Trophoblast cell (in vitro differentiated cells and primary cell): ENCODE measurements at regions not wholly inside any gene's neighbourhood (a gene's known extent, or its start where the extent isn't known, plus 50 kb on each side); places are given as distances from the start of the nearest gene placed in this dataset.

Experiments used
- DNase-seq, 2 donors: peaks; one replicate each; pipeline ENCODE4 v3.0.0-alpha.2; 2016
- H2AFZ ChIP-seq: 2 replicates; pipeline ENCODE4 v1.6.1; 2013; ENCODE audit warnings: low read length, moderate library complexity, mild to moderate bottlenecking; ENCODE audit not compliant: insufficient read depth, poor library complexity
- H2AK5ac ChIP-seq: 2 replicates; pipeline ENCODE4 v1.6.1; 2013; ENCODE audit warnings: mild to moderate bottlenecking, low read length
- H2BK120ac ChIP-seq: 2 replicates; pipeline ENCODE4 v1.6.1; 2013; ENCODE audit warnings: low read length, mild to moderate bottlenecking, moderate library complexity; ENCODE audit not compliant: insufficient read depth, poor library complexity
- H2BK12ac ChIP-seq: 2 replicates; pipeline ENCODE4 v1.6.1; 2013; ENCODE audit warnings: mild to moderate bottlenecking, low read length, moderate library complexity
- H2BK5ac ChIP-seq: 2 replicates; pipeline ENCODE4 v1.6.1; 2013; ENCODE audit warnings: low read length, low read depth, moderate library complexity, mild to moderate bottlenecking; ENCODE audit not compliant: poor library complexity
- H3K14ac ChIP-seq: 2 replicates; pipeline ENCODE4 v1.6.1; 2013; ENCODE audit warnings: mild to moderate bottlenecking, low read length
- H3K18ac ChIP-seq: 2 replicates; pipeline ENCODE4 v1.6.1; 2013; ENCODE audit warnings: mild to moderate bottlenecking, low read length
- H3K23ac ChIP-seq: 2 replicates; pipeline ENCODE4 v1.6.1; 2013; ENCODE audit warnings: low read length
- H3K27ac ChIP-seq: 2 replicates; pipeline ENCODE4 v1.5.1; 2013; ENCODE audit warnings: low read depth, mild to moderate bottlenecking, inconsistent platforms, low read length, moderate library complexity
- H3K27me3 ChIP-seq: 2 replicates; pipeline ENCODE4 v1.6.1; 2013; ENCODE audit warnings: inconsistent platforms, mild to moderate bottlenecking, low read length, moderate library complexity; ENCODE audit not compliant: insufficient read depth
- H3K36me3 ChIP-seq, 2 experiments: 1 replicate in 1 of 2; 2 replicates in 1 of 2; pipeline ENCODE4 v1.6.1; 2013; ENCODE audit warnings: low read length in 2 of 2, mild to moderate bottlenecking in 2 of 2, moderate library complexity in 1 of 2; ENCODE audit not compliant: insufficient read depth in 2 of 2, control insufficient read depth in 1 of 2
- H3K4ac ChIP-seq: 2 replicates; pipeline ENCODE4 v1.6.1; 2013; ENCODE audit warnings: low read depth, mild to moderate bottlenecking, low read length, moderate library complexity
- H3K4me1 ChIP-seq, 2 experiments: 1 replicate in 1 of 2; 2 replicates in 1 of 2; pipeline ENCODE4 v1.6.1; 2013; ENCODE audit warnings: low read length in 2 of 2, mild to moderate bottlenecking in 2 of 2, moderate library complexity in 1 of 2; ENCODE audit not compliant: insufficient read depth in 2 of 2, control insufficient read depth in 1 of 2
- H3K4me2 ChIP-seq: 2 replicates; pipeline ENCODE4 v1.6.1; 2013; ENCODE audit warnings: inconsistent platforms, mild to moderate bottlenecking, low read length, moderate library complexity
- H3K4me3 ChIP-seq: 2 replicates; pipeline ENCODE4 v1.5.1; 2013; ENCODE audit warnings: mild to moderate bottlenecking, low read depth, low read length, inconsistent platforms
- H3K79me1 ChIP-seq: one replicate; pipeline ENCODE4 v1.6.1; 2013; ENCODE audit warnings: low read length
- H3K79me2 ChIP-seq: 2 replicates; pipeline ENCODE4 v1.6.1; 2013; ENCODE audit warnings: low read length, mild to moderate bottlenecking; ENCODE audit not compliant: control insufficient read depth, insufficient read depth, poor library complexity
- H3K9ac ChIP-seq: 2 replicates; pipeline ENCODE4 v1.6.1; 2013; ENCODE audit warnings: mild to moderate bottlenecking, low read length
- H3K9me3 ChIP-seq: 2 replicates; pipeline ENCODE4 v1.6.1; 2013; ENCODE audit warnings: low read depth, mild to moderate bottlenecking, control low read depth, inconsistent platforms, low read length; ENCODE audit not compliant: insufficient read depth
- H4K12ac ChIP-seq: 2 replicates; pipeline ENCODE4 v1.6.1; 2013; ENCODE audit warnings: low read depth, mild to moderate bottlenecking, low read length, moderate library complexity
- H4K8ac ChIP-seq: 2 replicates; pipeline ENCODE4 v1.6.1; 2013; ENCODE audit warnings: low read depth, mild to moderate bottlenecking, low read length, moderate library complexity
- H4K91ac ChIP-seq: one replicate; pipeline ENCODE4 v1.6.1; 2013; ENCODE audit warnings: low read depth, mild to moderate bottlenecking, low read length, moderate library complexity
- WGBS: extraction: QIAGEN DNeasy Blood & Tissue Kit; methylation state at CpG from one replicate; pipeline ENCODE4 v1.1.7; 2013; ENCODE audit warnings: missing lambda C conversion rate; ENCODE audit not compliant: insufficient read length, insufficient coverage; ENCODE audit errors: extremely low coverage; 5-methylcytosine and 5-hydroxymethylcytosine counted together

DNA sequence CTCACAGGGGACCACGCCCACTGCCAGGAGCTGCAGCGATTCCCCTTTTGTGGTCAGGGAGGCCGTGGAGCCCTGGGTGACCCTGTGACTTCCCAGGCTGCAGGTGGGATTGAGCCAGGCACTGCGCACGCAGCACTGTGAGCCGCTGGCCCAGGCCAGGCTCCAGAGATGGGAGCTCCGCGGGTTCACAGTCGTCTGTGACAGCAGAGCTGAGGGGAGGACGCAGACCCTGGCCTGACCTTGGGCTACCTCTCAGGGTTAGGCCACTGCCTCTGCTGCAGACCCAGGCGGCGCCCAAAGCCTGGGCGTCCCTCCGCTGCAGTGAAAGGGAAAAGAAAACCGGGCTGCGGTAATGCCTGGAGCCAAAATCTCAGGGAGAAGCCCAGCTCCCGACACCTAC lies 107.5 kb upstream of the GPR26 start:
- H3K14ac ChIP-seq = no peak overlapping the region
- WGBS = no CpG with 5 or more reads among the region's 17 CpGs
- H3K18ac ChIP-seq = no peak overlapping the region
- no peak overlapping the region for H3K9ac ChIP-seq
- H3K79me1 ChIP-seq = peaks cover 2% of the 10 kb centered on the region
- no peaks in the 10 kb centered on the region for H3K36me3 ChIP-seq
- H3K9me3 ChIP-seq = no peaks in the 10 kb centered on the region
- no peak overlapping the region for H2BK12ac ChIP-seq
- H4K12ac ChIP-seq = no peak overlapping the region
- no peaks in the 10 kb centered on the region for H3K27me3 ChIP-seq
- no peak overlapping the region for H3K4me3 ChIP-seq
- H3K23ac ChIP-seq = no peak overlapping the region
- no peaks in the 10 kb centered on the region for H3K79me2 ChIP-seq
- no peak overlapping the region for H2AK5ac ChIP-seq
- no peak overlapping the region for H2BK5ac ChIP-seq
- H3K27ac ChIP-seq = no peak overlapping the region
- H2BK120ac ChIP-seq = peak overlapping the region; percentile 19
- H2AFZ ChIP-seq = no peak overlapping the region
- H3K4me1 ChIP-seq = peaks cover 5 to 8% of the 10 kb centered on the region in 2 experiments
- no peak for DNase-seq
- H4K8ac ChIP-seq = no peak overlapping the region
- H3K4ac ChIP-seq = no peak overlapping the region
- no peak overlapping the region for H4K91ac ChIP-seq
- no peak overlapping the region for H3K4me2 ChIP-seq

DNA sequence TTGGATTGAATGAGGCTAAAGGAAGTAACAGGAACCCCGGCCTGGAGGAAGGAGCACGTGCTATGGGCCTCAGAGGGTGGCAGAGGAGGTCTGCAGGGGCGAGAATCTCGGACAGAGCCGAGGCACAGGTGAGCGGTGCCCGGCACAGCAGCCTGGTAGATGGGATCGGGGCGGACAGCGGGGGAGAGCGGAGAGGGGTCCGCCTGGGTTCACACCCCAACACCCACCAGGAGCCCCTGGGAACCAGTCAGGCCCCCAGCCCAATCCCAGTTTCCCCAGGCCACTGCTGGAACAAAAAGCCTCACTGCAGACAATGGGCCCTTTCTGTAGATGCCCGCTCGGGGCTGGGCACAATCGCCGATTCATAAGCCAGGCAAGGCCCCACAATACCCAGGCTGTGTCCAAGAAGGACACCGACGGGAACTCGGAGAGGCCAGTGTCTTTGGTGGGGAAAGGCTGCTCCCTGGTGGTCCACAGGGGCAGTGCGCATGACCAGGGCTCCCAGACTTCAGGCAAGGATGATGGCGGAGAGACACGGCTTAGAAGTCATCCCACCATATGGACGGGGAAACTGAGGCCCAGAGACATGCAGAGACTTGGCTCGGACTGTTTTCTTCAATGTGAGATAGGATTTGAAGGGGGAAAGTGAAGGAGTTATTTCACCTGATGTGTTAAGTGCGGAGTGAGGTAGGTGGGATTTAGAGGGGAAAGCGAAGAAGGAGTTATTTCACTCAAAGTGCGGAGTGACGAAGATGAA lies 106.9 kb upstream of the GPR26 start:
- Histone ChIP-seq H3K14ac (no peak overlapping the region), H3K4me1 (peaks cover 5 to 8% of the 10 kb centered on the region in 2 experiments), H3K36me3 (no peaks in the 10 kb centered on the region), H2BK120ac (no peak overlapping the region), H3K4ac (no peak overlapping the region), H2BK5ac (no peak overlapping the region), H3K18ac (no peak overlapping the region), H3K4me3 (no peak overlapping the region), H3K9ac (no peak overlapping the region), H4K12ac (no peak overlapping the region), H3K27ac (no peak overlapping the region), H3K9me3 (no peaks in the 10 kb centered on the region), H4K8ac (no peak overlapping the region), H3K27me3 (no peaks in the 10 kb centered on the region), H3K79me2 (no peaks in the 10 kb centered on the region), H4K91ac (peak overlapping the region; percentile 10), H3K4me2 (no peak overlapping the region), H2BK12ac (no peak overlapping the region), H3K79me1 (peaks cover 2% of the 10 kb centered on the region), H2AFZ (no peak overlapping the region), H3K23ac (no peak overlapping the region), H2AK5ac (no peak overlapping the region)
- DNase-seq = peak; percentile 64 to 81
- 100% methylated on average over 4 of the region's 28 CpGs for WGBS

DNA sequence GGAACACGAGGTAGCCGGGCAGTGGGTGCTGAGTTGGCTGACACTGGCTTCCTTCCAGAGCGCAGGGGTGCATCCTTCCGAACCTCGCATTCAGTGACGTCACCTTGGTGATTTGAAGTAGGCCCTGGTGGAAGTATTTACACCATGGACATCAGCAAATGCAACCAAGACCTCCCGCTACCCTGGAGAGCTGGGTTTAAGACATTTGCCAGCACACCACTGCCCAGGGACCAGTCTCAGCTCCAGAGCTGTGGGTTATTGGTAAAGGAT lies 106.4 kb upstream of the GPR26 start:
- no CpG with 5 or more reads among the region's 7 CpGs for WGBS
- H3K27me3 ChIP-seq = no peaks in the 10 kb centered on the region

GRCh38 chr10:123560301-123561140 lies 105.6 kb upstream of the GPR26 start:
- Histone ChIP-seq H2BK120ac (no peak overlapping the region), H3K79me2 (no peaks in the 10 kb centered on the region), H3K23ac (no peak overlapping the region), H3K4me3 (no peak overlapping the region), H3K27ac (peak overlapping the region; percentile 5), H2BK5ac (no peak overlapping the region), H3K18ac (no peak overlapping the region), H3K79me1 (peaks cover 2% of the 10 kb centered on the region), H3K4me2 (no peak overlapping the region), H3K9me3 (no peaks in the 10 kb centered on the region), H2AFZ (no peak overlapping the region), H3K14ac (no peak overlapping the region), H3K9ac (no peak overlapping the region), H4K8ac (no peak overlapping the region), H3K27me3 (no peaks in the 10 kb centered on the region), H3K4me1 (peaks cover 5 to 8% of the 10 kb centered on the region in 2 experiments), H3K36me3 (no peaks in the 10 kb centered on the region), H2BK12ac (no peak overlapping the region), H3K4ac (no peak overlapping the region), H4K91ac (no peak overlapping the region), H2AK5ac (no peak overlapping the region), H4K12ac (no peak overlapping the region)
- WGBS = no CpG with 5 or more reads among the region's 13 CpGs
- DNase-seq = no peak

More for the DNA sequence above, 106.4 kb upstream of the GPR26 start:
- H3K27ac ChIP-seq = no peak overlapping the region
- H4K91ac ChIP-seq = peak overlapping the region; percentile 10
- H2BK120ac ChIP-seq = no peak overlapping the region
- H3K79me1 ChIP-seq = peaks cover 2% of the 10 kb centered on the region
- H3K23ac ChIP-seq = no peak overlapping the region
- H3K14ac ChIP-seq = no peak overlapping the region
- no peak overlapping the region for H3K9ac ChIP-seq
- no peak overlapping the region for H4K8ac ChIP-seq
- no peaks in the 10 kb centered on the region for H3K79me2 ChIP-seq
- no peak overlapping the region for H3K4ac ChIP-seq
- no peak overlapping the region for H3K18ac ChIP-seq
- no peak overlapping the region for H4K12ac ChIP-seq
- peaks cover 5 to 8% of the 10 kb centered on the region in 2 experiments for H3K4me1 ChIP-seq
- no peak for DNase-seq
- no peaks in the 10 kb centered on the region for H3K9me3 ChIP-seq
- H3K36me3 ChIP-seq = no peaks in the 10 kb centered on the region
- H2BK12ac ChIP-seq = no peak overlapping the region
- no peak overlapping the region for H2AK5ac ChIP-seq
- H3K4me2 ChIP-seq = no peak overlapping the region
- H3K4me3 ChIP-seq = no peak overlapping the region
- H2BK5ac ChIP-seq = no peak overlapping the region
- H2AFZ ChIP-seq = no peak overlapping the region
